Astrocyte (in vitro differentiated cells and primary cell): ENCODE measurements at regions not wholly inside any gene's neighbourhood (a gene's known extent, or its start where the extent isn't known, plus 50 kb on each side); places are given as distances from the start of the nearest gene placed in this dataset.

Experiments
- DNase-seq: peaks from one replicate; pipeline ENCODE4 v3.0.0-alpha.2; 2010; ENCODE audit warnings: low read depth
- FAIRE-seq: peaks from 2 replicates; lab custom pipeline; 2011; peaks lifted over from hg19 to GRCh38; lab: Jason Lieb, UNC
- H2AFZ ChIP-seq: 2 replicates; pipeline ENCODE4 v1.6.0; 2012; ENCODE audit warnings: low read depth, low read length, inconsistent platforms
- H3K27ac ChIP-seq: 2 replicates; pipeline ENCODE4 v1.5.1; 2011; ENCODE audit warnings: low read depth, low read length, inconsistent platforms
- H3K27me3 ChIP-seq: 2 replicates; pipeline ENCODE4 v1.6.0; 2011; ENCODE audit warnings: low read length, inconsistent platforms; ENCODE audit not compliant: insufficient read depth
- H3K36me3 ChIP-seq: 2 replicates; pipeline ENCODE4 v1.5.1; 2011; ENCODE audit warnings: low read length, inconsistent platforms; ENCODE audit not compliant: insufficient read depth
- H3K4me1 ChIP-seq: 2 replicates; pipeline ENCODE4 v1.5.1; 2011; ENCODE audit warnings: low read length, inconsistent platforms; ENCODE audit not compliant: insufficient read depth
- H3K4me2 ChIP-seq: 2 replicates; pipeline ENCODE4 v1.6.0; 2012; ENCODE audit warnings: low read length, inconsistent platforms
- H3K4me3 ChIP-seq: 2 replicates; pipeline ENCODE4 v1.5.1; 2011; ENCODE audit warnings: low read depth, mild to moderate bottlenecking, low read length, inconsistent platforms; ENCODE audit not compliant: insufficient read depth
- H3K79me2 ChIP-seq: 2 replicates; pipeline ENCODE4 v1.6.0; 2012; ENCODE audit warnings: mild to moderate bottlenecking, low read length, inconsistent platforms; ENCODE audit not compliant: insufficient read depth
- H3K9ac ChIP-seq: 2 replicates; pipeline ENCODE4 v1.6.0; 2012; ENCODE audit warnings: mild to moderate bottlenecking, low read length, inconsistent platforms
- H3K9me3 ChIP-seq: 2 replicates; pipeline ENCODE4 v1.5.1; 2012; ENCODE audit warnings: low read depth, mild to moderate bottlenecking, low read length, inconsistent platforms; ENCODE audit not compliant: insufficient read depth
- H4K20me1 ChIP-seq: 2 replicates; pipeline ENCODE4 v1.6.0; 2012; ENCODE audit warnings: low read length, inconsistent platforms; ENCODE audit not compliant: insufficient read depth
- H3K27ac Mint-ChIP-seq: one replicate; pipeline ENCODE4 v1.8.0; 2021; ENCODE audit warnings: mild to moderate bottlenecking, mixed read lengths; ENCODE audit not compliant: unreplicated experiment
- H3K27me3 Mint-ChIP-seq: one replicate; pipeline ENCODE4 v1.8.0; 2021; ENCODE audit warnings: low read depth, mixed read lengths; ENCODE audit not compliant: unreplicated experiment
- H3K36me3 Mint-ChIP-seq: one replicate; pipeline ENCODE4 v1.8.0; 2021; ENCODE audit warnings: low read depth, mixed read lengths; ENCODE audit not compliant: unreplicated experiment
- H3K4me1 Mint-ChIP-seq: one replicate; pipeline ENCODE4 v1.8.0; 2021; ENCODE audit warnings: low read depth, mixed read lengths; ENCODE audit not compliant: unreplicated experiment
- H3K4me3 Mint-ChIP-seq: one replicate; pipeline ENCODE4 v1.8.0; 2021; ENCODE audit warnings: mild to moderate bottlenecking, moderate library complexity, mixed read lengths; ENCODE audit not compliant: unreplicated experiment
- H3K9me3 Mint-ChIP-seq: one replicate; pipeline ENCODE4 v1.8.0; 2021; ENCODE audit warnings: mild to moderate bottlenecking, mixed read lengths; ENCODE audit not compliant: unreplicated experiment
- EZH2 ChIP-seq: IDR thresholded peaks from 2 replicates; pipeline ENCODE4 v1.6.1; 2012; ENCODE audit warnings: mild to moderate bottlenecking, low read length, inconsistent platforms; ENCODE audit not compliant: insufficient read depth
- TF ChIP-seq, protein P1 (sequence below): IDR thresholded peaks from 2 replicates; pipeline ENCODE4 v1.5.1; 2011; ENCODE audit warnings: low read depth, mild to moderate bottlenecking, inconsistent platforms, low read length, moderate library complexity; ENCODE audit not compliant: insufficient read depth

DNA sequence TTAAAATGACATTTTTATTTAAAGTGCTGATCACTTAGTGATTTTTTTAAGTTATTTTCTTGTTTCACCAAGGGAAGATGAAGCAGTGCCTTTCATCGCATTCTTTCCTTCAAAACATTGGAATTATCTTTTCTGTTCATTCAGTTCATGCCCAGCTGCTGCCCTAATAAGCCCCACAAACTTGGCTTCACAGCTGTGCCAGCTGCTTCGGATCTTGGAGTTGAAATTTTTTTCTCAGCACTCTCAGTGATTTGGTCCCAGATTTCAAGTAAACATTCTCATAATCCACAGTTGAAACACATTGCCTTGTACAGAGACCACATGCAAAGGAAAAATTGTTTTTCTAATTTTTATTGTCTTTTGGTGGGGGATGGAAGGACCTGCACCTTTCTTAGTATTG is 353.3 kb upstream of the LRP1B start:
- Histone ChIP-seq H3K9ac (no peak overlapping the region), H3K36me3 (no peaks in the 10 kb centered on the region), H4K20me1 (no peaks in the 10 kb centered on the region), H2AFZ (no peak overlapping the region), H3K27me3 (no peaks in the 10 kb centered on the region), H3K4me3 (no peak overlapping the region), H3K4me2 (no peak overlapping the region), H3K27ac (no peak overlapping the region), H3K4me1 (no peaks in the 10 kb centered on the region), H3K79me2 (no peaks in the 10 kb centered on the region), H3K9me3 (no peaks in the 10 kb centered on the region)
- Mint-ChIP-seq H3K9me3 (peaks cover 2% of the 10 kb centered on the region), H3K4me1 (no peaks in the 10 kb centered on the region), H3K4me3 (no peak overlapping the region), H3K27ac (no peak overlapping the region), H3K36me3 (no peaks in the 10 kb centered on the region), H3K27me3 (no peaks in the 10 kb centered on the region)
- TF ChIP-seq, protein P1, sequence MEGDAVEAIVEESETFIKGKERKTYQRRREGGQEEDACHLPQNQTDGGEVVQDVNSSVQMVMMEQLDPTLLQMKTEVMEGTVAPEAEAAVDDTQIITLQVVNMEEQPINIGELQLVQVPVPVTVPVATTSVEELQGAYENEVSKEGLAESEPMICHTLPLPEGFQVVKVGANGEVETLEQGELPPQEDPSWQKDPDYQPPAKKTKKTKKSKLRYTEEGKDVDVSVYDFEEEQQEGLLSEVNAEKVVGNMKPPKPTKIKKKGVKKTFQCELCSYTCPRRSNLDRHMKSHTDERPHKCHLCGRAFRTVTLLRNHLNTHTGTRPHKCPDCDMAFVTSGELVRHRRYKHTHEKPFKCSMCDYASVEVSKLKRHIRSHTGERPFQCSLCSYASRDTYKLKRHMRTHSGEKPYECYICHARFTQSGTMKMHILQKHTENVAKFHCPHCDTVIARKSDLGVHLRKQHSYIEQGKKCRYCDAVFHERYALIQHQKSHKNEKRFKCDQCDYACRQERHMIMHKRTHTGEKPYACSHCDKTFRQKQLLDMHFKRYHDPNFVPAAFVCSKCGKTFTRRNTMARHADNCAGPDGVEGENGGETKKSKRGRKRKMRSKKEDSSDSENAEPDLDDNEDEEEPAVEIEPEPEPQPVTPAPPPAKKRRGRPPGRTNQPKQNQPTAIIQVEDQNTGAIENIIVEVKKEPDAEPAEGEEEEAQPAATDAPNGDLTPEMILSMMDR, result no peak
- no peak for TF ChIP-seq EZH2
- DNase-seq (no peak), FAIRE-seq (no peak)

DNA sequence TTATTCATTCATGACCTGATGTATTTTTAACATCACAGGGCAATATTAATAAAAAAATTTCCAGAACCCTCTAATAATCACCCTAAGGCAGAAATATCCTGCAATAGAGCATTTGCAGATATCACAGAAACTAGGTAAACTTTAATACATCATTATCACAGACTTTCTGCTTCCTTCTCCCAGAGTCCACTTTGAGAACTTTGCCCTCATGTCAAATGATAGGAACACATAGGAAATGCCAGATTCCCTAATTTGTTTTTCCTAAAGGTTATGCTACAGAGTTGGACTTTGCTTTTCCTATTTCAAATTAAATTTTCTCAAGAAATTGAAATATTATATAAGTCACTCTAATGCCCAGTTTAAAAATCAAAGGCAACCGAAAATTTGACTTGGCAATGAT is 352.8 kb upstream of the LRP1B start:
- no peak for DNase-seq
- Histone ChIP-seq H3K9me3 (no peaks in the 10 kb centered on the region), H3K4me1 (no peaks in the 10 kb centered on the region), H3K36me3 (no peaks in the 10 kb centered on the region), H3K27ac (no peak overlapping the region), H3K27me3 (no peaks in the 10 kb centered on the region), H3K4me2 (no peak overlapping the region), H3K9ac (no peak overlapping the region), H4K20me1 (no peaks in the 10 kb centered on the region), H3K4me3 (no peak overlapping the region), H2AFZ (no peak overlapping the region), H3K79me2 (no peaks in the 10 kb centered on the region)
- no peak for FAIRE-seq
- Mint-ChIP-seq H3K4me1 (no peaks in the 10 kb centered on the region), H3K27me3 (no peaks in the 10 kb centered on the region), H3K9me3 (peaks cover 2% of the 10 kb centered on the region), H3K27ac (no peak overlapping the region), H3K4me3 (no peak overlapping the region), H3K36me3 (no peaks in the 10 kb centered on the region)
- TF ChIP-seq EZH2, result no peak
- TF ChIP-seq, protein P1, result no peak

DNA sequence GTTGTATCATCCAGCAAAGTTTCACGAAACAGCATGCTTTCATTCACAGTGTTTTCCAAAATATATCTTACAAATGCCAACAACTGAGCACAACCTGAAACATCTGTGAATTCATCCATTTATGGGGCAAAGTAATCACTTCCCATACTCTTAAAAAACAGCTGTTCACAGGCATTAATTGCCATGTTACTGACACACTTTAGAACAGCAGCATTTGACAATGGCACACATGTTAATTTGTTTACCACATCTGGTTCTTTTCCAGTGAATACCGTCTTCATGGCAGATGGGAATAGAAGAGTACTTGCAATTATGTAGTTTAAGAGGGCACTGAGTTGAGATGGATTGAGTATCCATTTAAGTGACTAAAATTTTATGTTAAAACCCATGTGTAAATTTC is 347.4 kb upstream of the LRP1B start:
- Histone ChIP-seq H3K9me3 (no peaks in the 10 kb centered on the region), H2AFZ (no peak overlapping the region), H4K20me1 (no peaks in the 10 kb centered on the region), H3K4me2 (no peak overlapping the region), H3K4me1 (no peaks in the 10 kb centered on the region), H3K27ac (no peak overlapping the region), H3K79me2 (no peaks in the 10 kb centered on the region), H3K36me3 (no peaks in the 10 kb centered on the region), H3K27me3 (no peaks in the 10 kb centered on the region), H3K9ac (no peak overlapping the region), H3K4me3 (no peak overlapping the region)
- H3K27ac Mint-ChIP-seq, result no peak overlapping the region
- no peak overlapping the region for H3K4me3 Mint-ChIP-seq
- DNase-seq, result no peak
- FAIRE-seq, result no peak
- TF ChIP-seq, protein P1, result no peak
- no peak for TF ChIP-seq EZH2
- no peaks in the 10 kb centered on the region for H3K27me3 Mint-ChIP-seq
- H3K4me1 Mint-ChIP-seq, result no peaks in the 10 kb centered on the region
- H3K36me3 Mint-ChIP-seq, result no peaks in the 10 kb centered on the region
- no peaks in the 10 kb centered on the region for H3K9me3 Mint-ChIP-seq
